ENCODE measurements at regions not wholly inside any gene's neighbourhood (a gene's known extent, or its start where the extent isn't known, plus 50 kb on each side); places are given as distances from the start of the nearest gene placed in this dataset.
"Not testable (repeated sequence)": the region's sequence is repeated elsewhere in the genome, so short reads cannot be mapped to it uniquely, and the experiment has no call there.

DNA sequence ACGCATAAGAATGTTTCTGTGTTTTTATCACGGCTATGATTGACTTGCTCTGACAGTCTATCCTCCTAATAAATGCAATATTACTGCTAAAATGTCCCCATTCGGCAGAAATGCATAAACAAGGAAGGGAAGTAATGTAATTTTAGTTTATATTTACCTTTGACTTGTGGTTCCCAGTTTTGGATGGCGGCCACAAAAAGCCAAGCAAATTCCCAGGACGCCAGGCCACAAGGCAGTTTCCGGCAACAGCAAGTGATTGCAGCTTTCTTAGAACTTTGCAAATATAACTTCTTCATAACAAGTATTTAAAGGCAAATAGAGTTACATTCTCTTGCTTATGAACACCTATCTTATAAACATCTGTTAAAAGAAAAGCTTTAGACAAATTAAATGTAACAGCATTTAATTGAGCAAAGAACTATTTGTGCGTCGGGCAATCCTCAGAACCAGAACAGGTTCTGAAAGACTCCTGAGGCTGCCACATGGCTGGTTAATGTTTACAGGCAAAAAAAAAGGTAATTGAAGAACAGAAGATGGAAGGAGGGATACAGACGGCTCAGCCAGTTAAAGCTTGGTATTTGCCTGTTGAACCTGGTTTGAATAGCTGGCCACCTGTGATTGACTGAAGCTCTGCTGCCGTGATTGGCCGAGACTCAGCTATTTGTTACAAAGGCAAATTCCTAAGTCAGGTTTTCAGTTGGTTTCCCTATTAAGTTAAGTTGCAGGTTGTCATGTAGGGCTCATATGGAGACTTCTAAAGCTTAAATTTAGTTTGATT lies 80.8 kb downstream of the C21orf91 start:
- no peak for DNase-seq

DNA sequence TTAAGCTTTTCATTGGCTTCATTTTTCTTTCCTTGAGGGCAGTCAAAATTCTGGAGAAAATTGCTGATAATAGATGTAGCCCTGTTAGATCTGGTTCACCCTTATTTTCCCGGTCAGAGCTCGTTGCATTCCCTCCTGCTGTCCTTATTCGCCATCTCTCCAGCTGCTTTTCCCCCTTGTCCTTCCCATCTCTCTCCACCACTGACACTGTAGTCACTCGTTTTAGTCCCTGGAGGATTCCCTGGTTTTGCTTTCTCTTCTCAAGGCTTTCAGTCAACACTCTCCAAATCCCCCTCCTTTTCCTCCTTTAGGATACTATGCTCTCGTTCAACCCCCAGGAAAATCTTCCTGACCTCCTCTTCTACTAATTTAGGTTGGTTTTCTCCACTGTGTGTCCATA lies 83.1 kb downstream of the C21orf91 start:
- no peak for DNase-seq

DNA sequence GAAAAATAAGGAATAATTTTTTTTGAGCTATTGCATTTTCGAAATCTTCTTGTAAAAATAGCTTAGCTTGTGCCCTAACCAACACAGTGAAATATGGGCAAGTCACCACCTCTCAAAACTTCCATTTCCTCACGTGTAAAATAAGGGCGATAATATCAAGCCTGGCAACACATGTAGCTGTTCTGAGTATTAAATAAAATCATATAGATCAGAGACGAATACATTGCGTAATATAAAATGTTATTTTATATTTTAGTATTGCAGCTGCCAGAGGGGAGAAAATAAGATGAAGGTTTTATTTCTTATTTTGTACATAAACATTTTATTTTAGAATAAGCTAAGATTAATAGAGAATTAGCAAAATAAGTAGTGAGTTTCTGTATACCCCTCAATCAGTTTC lies 85.9 kb downstream of the C21orf91 start:
- no peak for DNase-seq

DNA sequence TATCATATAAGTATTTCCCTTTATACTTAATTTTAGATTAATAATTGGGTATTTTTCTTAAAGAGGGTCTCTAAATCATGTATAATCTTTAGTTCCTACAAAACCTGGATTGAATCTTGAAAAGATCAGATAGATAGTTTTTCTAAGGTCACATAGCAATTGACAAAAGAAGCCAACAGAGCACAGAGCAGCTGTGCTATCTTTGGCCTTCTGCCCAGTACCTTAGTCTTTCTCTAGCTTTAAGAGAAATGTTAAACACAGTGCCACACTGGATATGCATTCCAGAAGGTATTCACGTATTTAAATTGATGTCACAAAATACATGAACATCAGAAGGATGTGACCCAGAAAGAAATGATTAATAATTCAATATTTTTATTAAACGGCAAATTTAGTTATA lies 86.8 kb downstream of the C21orf91 start:
- peak; percentile 8 for DNase-seq

DNA sequence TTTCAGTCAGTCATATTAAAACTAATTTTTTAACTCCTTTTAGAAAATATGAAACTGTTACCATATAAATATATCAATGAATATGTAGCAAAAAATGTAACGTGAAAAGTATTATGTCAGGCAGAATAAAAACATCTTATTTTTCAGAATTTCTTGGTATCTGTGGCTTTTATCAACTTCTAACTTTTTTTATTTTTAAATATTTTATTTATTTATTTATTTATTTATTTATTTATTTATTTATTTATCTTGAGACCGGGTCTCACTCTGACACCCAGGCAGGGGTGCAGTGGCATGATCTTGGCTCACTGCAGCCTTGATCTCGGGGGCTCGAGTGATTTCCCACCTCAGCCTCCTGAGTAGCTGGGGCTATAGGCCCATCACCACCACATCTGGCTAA lies 87.6 kb downstream of the C21orf91 start:
- DNase-seq = no peak

DNA sequence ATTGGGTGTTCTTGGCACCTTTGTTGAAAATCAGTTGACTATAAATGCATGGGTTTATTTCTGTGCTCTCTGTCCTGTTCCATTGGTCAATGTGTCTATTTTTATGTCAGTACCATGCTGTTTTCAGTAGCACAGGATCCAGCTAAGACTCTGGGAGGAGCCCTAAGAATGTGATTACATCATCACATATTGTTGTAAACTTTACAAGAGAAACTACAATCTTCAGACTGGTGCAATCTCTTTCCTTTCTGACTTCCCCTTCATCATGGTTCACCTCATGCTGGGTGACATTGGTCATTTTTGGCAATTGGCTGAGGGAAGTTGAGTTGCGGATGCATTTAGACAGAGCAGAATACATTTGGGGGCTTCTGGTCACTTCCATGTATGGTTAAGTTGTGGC lies 88.4 kb downstream of the C21orf91 start:
- DNase-seq = no peak

DNA sequence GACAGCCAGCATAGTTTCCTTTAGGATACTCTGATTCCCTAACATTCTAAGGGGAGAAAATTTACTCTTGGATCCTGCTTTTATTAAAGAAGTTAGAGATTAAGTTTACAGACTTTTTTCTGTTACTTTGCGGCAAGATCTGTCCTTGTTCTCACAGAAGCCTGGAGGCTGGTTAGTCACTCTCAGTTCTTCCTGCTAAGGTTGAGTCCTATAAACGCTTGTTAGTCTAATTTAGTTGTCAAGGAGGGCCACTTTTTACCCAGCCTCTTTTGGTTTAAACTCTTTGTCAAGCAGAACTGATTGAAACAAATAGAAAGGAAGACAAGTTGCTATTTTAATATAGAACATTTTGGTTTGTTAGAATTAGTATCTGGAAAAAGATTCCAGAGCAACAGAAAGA lies 89.7 kb downstream of the C21orf91 start:
- DNase-seq = no peak

DNA sequence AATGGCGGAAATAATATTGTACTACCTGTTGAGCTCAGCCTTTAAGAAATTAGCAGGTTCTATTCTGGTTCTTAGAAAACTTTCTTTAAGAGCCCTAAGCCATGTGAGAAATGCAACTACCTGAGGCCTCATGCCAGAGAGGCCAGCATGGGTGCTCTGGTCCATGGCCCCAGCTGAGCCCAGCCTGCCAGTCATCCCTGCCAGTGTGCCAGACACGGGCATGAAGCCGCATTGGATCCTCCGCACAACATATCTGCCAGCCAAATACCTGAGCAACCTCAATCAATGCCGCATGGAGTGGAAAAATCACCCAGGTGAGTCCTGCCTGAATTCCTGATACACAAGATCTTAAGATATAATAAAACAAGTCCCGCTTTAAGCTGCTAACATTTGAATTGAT lies 91.8 kb downstream of the C21orf91 start:
- no peak for DNase-seq

DNA sequence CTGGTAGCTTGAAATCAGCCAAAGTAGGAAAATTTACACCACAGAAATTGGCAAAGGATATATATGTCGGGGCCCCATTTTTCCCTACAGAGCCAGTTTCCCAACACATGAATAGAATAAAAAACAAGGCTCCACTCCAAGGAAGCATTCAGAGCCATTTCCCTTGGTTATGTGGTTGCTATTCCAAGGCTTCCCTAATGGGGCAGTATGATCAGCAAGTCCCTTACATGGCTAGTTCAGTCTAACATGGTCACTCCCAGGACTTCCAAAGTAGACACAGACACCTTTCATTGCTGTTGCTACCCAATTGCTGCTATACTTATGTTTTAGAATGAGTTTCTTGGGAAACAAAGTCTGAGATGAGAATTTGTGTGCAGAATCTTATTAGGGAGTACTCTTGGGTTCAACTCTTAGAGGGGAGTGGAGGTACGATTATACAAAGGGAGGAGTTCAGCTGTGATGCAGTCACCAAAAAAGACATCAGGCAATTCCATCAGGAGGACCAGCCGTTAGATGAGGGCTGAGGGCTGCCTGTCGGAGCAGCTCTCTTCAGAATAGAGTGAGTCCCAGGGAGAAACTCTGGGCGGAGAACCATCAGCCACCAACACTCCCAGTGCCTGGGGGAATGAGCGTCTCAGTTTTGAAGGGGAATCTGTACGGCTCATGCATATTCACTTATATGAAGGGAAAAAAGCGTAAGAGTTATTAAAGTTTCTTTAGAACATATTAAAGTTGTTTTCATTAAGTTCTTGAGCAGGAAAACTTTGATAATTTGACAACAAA lies 92.9 kb downstream of the C21orf91 start:
- no peak for DNase-seq

DNA sequence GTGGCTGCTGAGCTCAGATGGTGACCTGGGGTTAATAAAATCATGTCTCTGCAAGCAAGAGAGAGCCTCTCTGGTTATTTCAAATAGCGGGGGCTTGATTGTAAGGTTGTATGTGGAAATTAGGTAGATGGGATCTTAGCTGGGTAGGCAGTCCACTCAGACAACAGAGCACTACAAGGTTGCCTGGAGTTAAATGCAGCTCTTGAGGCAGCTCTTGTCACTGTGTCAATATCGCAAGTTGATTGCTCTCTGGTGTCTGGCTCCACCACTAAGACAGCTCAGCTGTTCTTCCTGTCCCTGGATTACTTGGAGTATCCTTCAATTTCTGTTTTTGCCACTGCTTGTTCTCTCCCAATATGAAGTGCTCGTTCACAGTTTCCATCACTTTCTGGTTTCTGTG lies 93.8 kb downstream of the C21orf91 start:
- DNase-seq = no peak

DNA sequence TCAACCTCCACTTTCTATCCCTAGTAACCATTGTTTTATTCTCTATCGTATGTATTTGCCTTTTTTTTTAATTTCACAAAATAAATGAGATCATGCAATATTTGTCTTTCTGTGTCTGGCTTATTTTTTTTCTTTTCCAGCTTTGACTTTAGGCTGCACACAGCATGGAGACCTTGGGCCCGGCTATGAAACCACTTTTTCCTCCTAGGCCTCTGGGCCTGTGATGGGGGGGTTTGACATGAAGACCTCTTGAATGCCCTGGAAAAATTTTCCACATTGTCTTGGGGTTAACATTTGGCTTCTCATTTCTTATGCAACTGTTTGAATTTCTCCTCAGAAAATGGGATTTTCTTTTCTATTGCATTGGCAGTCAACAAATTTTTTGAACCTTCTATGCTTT lies 100.2 kb upstream of the BTG3 start:
- DNase-seq = no peak

DNA sequence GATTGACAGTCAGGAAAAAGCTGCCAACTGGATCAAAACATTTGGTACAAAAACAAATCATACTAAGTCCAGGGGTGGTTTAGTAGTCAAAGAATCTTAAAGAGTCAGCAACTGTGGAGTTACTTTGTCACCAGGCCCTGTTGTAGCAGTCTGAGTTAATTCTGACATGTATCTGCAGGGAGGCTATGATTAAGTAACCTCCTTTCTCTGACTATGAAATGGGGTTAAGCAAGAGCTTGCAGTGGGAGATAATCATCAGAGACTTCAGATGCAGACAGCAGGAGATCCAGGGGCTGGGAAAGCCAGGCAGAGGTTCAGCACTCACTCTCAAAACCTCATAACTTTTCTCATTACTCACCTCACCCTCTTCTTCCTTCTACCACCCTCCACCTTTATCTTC lies 99.2 kb upstream of the BTG3 start:
- no peak for DNase-seq

DNA sequence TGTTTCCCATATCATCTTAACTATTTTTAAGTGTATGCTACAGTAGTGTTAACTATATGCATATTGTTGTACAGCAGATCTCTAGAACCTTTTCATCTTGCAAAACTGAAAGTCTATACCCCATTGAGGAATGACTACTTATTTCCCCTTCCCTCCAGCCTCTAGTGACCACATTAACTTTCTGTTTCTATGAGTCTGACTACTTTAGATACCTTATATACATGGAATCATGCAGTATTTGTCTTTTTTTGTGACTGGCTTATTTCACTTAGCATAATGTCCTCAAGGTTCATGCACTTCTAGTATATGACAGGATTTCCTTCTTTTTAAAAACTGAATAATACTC lies 96.5 kb upstream of the BTG3 start:
- DNase-seq = no peak

DNA sequence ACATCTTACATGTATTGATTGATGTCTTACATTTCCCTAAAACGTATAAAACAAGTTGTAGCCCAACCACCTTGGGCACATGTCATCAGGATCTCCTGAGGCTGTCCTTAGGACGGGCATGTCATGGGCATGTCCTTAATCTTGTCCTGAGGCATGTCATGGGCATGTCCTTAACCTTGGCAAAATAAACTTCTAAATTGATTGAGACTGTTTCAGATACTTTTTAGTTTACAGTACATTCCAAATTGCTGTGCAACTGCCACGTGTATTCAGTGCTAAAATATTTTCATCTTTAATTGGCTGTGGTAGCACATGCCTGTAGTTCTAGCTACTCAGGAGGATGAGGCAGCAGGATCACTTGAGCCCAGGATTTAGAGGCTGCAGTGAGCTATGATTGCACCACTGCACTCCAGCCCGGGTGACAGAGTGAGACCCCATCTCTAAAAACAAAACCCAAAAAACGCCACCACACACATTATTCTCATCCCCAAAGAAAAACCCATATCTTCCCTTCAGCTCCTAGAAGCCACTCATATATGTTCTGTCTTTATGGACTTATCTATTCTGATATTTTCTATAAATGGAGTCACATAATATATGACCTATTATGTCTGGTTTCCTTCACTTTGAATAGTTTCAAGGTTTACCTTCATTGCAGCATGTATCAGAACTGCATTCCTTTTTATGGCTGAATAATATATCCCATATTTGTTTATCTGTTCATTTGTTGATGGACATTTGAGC lies 96.0 kb upstream of the BTG3 start:
- no peak for DNase-seq

DNA sequence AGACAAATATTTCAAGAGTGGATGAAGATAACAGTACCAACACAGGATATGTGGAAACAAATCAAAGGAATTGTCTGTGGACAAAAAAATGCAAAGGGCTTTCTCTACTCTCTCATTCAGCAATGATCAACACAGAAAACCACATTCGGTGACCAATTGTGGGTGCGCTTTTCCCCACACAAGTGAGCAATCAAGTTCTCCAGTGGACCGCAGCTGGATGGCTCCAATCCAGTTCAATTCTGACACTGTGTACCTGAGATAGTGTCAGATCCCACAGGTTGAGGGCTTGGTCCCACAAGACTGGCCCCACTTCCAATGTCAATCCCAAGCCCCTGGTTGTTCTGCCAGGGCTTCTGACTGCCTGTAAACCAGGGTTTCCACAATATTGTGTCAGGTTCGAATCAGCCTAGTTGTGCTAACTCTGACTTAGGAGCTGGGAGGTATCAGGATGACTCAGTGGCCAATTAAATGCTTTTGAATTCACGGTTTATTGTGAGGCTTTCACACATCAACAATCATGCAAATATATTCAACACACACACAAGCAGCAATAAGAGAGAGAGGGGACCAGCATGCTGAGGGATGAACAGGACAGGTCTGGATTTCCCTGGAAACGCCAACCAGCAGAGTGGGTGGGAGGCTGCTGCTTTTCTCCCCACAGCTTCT lies 87.0 kb upstream of the BTG3 start:
- no peak for DNase-seq

DNA sequence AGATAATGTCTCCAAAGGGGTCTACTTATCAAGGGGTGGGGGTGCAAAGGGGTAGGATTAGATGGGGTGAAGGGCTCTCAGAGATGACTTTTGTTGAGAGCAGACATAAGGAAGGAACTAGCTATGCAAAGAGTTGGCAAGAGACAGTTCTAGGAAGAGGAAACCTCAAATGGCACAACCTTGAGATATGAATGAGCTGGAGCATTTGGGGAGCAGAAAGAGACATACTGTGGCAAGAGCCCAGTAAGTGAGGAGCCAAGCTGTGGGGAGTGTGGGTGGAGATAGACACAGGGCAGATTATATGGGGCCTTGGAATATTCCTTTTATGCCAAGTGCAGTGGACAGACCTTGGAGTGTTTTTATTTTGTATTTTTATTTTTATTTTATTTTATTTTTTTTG lies 84.8 kb upstream of the BTG3 start:
- DNase-seq = no peak

DNA sequence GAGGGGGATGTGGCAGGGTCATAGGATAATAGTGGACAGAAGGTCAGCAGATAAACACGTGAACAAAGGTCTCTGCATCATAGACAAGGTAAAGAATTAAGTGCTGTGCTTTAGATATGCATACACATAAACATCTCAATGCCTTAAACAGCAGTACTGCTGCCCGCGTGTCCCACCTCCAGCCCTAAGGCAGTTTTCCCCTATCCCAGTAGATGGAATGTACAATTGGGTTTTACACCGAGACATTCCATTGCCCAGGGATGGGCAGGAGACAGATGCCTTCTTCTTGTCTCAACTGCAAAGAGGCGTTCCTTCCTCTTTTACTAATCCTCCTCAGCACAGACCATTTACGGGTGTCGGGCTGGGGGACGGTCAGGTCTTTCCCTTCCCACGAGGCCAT lies 81.7 kb upstream of the BTG3 start:
- DNase-seq = not testable (repeated sequence)

DNA sequence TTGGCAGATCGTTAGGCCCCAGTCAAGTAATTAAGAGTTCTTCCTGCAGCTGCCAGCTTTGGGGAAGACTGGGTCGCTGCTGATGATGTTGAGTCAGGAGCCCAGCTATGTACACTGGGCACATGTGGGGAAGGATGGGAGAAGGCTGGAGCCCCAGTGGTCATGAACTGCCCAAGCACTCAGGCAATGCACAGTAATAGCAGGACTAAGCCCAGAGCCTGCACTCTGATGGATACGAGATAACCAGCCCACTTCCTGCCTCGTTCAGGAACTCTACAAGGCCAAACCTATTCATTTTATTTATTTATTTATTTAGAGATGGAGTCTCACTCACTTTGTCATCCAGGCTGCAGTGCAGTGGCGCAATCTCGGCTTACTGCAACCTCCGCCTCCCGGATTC lies 81.1 kb upstream of the BTG3 start:
- no peak for DNase-seq

DNA sequence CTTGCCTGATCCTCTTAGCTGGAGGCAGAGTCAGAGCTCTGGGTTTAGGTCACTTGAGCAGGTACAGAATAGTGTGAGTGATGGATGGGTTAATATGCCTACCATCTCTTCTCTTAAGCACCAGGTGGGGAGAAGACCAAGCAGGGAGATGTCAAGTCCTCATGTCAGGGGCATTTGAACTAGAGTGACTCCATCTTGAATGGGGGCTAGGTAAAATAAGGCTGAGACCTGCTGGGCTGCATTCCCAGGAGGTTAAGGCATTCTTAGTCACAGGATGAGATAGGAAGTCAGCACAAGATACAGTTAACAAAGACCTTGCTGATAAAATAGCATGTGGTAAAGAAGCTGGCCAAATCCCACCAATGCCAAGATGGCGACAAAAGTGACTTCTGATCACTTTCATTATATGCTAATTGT lies 77.4 kb upstream of the BTG3 start:
- no peak for DNase-seq

DNA sequence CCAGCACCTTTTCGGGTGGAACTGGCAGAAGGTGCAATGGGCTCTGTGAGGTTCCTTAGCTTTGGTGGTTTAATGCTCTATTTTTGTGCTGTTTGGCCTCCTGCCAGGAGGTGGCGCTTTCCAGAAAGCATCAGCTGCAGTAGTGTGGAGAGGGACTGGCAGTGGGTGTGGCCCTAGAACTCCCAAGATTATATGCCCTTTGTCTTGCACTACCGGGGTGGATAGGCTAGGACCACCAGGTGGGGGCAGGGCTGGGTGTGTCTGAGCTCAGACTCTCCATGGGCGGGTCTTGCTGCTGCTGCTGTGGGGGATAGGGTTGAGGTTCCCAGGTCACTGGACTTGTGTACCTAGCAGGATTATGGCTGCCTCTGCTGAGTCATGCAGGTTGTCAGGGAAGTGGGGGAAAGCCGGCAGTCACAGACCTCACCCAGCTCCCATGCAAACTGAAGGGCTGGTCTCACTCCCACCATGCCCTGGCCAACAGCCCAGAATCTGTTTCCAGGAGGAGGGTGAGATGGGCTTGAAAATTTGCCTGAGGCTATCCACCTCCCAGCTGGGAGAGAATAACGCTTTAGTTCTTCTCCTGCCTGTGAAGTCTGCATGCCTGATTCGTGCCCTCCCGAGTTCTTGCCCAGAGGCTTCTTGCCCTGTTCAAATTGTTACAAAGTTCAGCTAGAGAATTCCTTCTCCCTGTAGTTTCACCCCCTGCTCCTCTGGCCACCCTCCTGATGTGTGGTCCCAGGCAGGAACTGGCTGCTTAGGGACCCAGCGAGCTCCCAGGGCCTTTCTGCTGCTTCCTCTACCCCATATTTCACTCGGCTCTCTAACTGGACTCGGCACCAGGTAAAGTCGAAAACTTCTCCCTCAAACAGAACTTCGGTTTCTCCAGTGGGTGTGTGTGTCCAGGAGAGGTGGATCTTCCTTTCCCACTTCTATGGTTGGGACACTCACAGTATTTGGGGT lies 76.5 kb upstream of the BTG3 start:
- peak; percentile 23 for DNase-seq

DNA sequence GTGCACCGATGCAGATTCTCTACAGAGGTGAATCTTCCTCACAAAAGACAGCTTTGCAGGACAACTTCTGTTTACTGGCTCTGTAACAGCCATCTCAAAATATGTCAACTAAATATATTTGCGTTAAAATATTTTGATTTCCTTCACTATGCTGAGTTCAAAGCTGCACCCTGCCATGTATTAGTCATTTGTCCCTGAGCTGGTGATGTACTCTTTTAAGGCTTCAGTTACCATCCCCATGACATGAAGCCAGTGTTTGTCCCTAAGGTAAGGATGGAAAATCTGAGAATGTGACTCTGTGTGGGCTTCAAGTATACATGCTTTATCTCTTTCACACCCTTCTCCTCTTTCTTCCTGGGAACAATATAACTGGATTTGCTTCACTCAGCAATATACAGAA lies 70.2 kb upstream of the BTG3 start:
- DNase-seq = no peak

DNA sequence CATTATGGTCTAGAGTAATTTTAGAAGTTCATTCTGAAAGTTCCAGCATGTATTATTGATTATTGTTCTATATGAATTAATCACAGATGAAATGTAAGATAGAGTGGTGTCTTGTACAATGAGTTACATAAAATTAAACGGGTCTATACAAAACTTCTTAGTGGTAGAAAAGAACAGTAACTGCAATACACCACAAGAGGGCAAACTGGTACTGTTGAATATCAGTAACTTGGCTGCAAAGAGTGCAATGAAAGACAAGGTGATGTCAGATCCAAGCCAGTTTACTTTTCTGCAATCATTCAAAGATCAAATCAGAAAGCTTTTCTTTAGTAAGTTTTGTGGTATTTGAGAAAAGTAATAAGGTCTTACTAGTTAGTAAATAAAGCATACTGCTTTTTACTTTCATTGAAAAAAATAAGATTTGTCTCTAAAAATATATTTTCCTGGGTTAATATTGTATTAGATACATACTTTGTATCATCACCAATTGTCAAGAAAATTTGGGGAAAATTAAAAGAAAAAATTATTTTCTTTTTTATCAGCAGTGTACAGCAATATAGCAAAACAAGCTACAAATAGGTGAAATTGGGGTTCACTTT lies 66.4 kb upstream of the BTG3 start:
- peak; percentile 63 for DNase-seq
